ENCODE measurements at regions not wholly inside any gene's neighbourhood (a gene's known extent, or its start where the extent isn't known, plus 50 kb on each side); places are given as distances from the start of the nearest gene placed in this dataset.
"Not testable (repeated sequence)": the region's sequence is repeated elsewhere in the genome, so short reads cannot be mapped to it uniquely, and the experiment has no call there.

DNA sequence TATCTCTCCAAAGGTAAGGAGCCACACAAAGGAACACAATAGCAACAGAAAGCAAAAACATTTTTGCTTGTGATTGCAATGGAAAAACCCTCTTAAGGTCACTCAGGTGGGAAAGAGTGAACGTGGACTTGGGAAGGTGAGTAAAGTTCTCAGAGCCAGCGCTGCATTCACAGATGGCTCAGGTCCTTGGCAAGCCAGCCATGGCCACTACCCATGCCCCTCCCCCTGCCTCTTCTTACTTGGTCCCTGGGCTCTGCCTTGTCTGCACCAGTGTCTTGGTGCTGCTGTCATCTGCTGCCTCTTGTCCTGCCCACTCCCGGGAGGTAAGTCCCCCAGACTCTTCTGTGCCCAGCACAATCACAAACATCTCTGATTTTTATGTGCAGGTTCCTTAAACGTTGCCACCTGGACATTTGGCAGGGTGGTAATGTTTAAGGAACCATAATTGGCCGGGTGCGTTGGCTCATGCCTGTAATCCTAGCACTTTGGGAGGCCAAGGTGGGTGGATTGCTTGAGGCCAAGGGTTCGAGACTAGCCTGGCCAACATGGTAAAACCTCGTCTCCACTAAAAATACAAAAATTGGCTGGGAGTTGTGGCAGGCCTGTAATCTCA, 74.6 kb downstream of the FEM1C start:
- intact Hi-C loops (cut with micrococcal nuclease): no loop called here

GRCh38 chr5:115467628-115468027, 76.9 kb downstream of the FEM1C start:
- intact Hi-C loops (cut with micrococcal nuclease): no loop called here

GRCh38 chr5:115465431-115465830, 79.1 kb downstream of the FEM1C start:
- intact Hi-C loops (cut with micrococcal nuclease): no loop called here

DNA sequence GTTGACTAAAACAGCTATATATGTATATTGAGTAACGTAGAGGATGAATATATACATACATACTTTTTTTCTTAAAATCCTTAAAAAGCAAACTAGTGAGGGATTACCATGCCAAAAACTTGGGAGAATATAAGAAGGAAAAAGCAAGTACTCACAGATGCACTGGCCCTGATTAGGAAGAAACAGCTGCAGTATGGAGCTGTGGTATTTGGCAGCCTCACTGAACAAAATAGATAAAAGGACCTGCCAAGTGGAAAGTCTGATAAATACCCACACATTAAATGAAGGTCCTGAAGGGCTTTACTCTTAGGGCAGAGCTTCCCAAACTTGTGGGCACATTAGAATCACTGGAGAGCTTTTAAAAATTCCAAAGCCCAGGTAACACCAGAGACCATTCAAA, 80.6 kb downstream of the FEM1C start:
- intact Hi-C loops (cut with micrococcal nuclease): no loop called here

- intact Hi-C loops (cut with micrococcal nuclease): loop anchor here (1.0 kb wide), 1 partner anchor 82 kb away; no protein-coding TSS in a partner anchor
Measured at GRCh38 chr5:115461506-115462290, 82.9 kb downstream of the FEM1C start.

DNA sequence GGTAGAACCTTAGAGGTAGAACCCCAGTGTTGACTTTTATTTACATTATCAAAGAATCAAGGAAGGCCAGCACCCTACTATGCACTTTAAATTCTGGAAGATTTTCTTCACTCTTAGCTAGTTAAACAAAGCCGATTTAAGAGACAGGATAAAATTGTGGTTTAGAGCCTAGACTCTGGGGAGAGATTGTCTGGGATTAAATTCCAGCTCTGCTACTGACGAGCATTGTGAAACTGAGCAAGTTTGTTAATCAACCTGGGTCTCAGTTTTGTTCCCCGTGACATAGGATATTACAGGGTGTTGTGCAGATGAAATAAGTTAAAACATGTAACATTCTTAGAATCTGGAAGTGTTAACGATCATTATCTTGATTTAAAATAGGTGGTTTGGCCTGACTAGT, 83.5 kb downstream of the FEM1C start:
- intact Hi-C loops (cut with micrococcal nuclease): no loop called here

GRCh38 chr5:115460472-115460871, 84.1 kb downstream of the FEM1C start:
- intact Hi-C loops (cut with micrococcal nuclease): no loop called here

DNA sequence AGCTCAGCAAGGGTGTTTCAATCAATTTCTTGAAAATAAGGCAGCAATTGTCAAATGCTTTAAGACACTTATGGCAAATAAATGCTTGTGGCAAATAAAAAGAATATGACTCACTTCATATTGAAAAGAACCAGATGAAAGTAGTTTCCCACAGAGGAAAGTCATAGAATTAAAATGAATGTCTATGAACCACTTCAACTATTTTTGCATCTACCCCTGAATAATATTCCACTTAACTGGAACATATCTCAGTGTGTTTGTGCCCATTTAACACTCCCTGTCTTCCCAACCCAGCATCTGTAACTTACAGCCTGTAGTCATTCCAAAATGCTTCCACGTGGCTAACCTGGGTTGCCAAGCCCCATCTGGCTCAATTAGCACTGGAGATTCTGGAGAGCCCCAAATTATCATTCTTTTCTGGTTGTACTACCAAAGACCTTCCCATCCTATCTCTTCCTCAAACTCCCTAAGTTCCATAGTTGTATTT, 84.7 kb downstream of the FEM1C start:
- intact Hi-C loops (cut with micrococcal nuclease): no loop called here

GRCh38 chr5:115458416-115458815, 86.2 kb downstream of the FEM1C start:
- intact Hi-C loops (cut with micrococcal nuclease): no loop called here

DNA sequence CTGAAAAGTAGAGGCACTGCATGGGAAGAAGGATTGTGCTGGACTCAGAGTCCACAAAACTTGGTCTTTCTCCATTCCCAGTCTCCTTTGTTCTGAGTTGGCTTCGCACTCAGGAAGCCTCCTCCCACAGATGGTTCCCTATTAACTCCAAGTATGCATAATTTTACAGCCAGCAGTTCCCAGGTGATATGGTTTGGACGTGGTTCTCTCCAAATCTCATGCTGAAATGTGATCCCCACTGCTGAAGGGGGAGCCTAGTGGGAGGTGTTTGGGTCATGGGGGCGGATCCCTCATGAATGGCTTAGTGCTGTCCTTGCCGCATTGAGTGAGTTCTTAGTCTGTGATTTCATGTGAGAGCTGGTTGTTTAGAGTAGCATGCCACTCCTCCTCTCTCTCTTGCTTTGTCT, 86.6 kb downstream of the FEM1C start:
- intact Hi-C loops (cut with micrococcal nuclease): no loop called here

DNA sequence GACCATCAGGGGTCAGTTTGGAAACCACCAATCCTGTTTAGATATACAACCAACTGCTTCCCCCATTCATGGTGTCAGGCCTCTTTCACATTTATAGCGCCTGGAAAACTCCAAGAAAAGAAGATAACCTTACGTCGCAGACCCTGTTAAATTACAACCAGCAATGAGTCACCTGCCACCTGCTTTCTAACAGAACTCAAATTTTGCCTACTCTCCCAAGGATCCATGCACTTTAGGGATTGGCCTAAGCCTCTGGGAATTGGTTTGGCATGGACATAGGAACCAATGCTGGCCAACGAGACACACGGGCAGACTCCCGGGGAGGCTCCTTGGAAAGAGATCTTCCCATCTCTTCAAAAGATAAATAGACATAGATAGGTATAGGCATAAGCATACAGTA, 87.0 kb downstream of the FEM1C start:
- intact Hi-C loops (cut with micrococcal nuclease): no loop called here

GRCh38 chr5:115456539-115457040, 88.0 kb downstream of the FEM1C start:
- intact Hi-C loops (cut with micrococcal nuclease): no loop called here

GRCh38 chr5:115456056-115456455, 88.5 kb downstream of the FEM1C start:
- intact Hi-C loops (cut with micrococcal nuclease): no loop called here

- intact Hi-C loops (cut with micrococcal nuclease): no loop called here
Measured at GRCh38 chr5:115455301-115455707, 89.3 kb downstream of the FEM1C start.

DNA sequence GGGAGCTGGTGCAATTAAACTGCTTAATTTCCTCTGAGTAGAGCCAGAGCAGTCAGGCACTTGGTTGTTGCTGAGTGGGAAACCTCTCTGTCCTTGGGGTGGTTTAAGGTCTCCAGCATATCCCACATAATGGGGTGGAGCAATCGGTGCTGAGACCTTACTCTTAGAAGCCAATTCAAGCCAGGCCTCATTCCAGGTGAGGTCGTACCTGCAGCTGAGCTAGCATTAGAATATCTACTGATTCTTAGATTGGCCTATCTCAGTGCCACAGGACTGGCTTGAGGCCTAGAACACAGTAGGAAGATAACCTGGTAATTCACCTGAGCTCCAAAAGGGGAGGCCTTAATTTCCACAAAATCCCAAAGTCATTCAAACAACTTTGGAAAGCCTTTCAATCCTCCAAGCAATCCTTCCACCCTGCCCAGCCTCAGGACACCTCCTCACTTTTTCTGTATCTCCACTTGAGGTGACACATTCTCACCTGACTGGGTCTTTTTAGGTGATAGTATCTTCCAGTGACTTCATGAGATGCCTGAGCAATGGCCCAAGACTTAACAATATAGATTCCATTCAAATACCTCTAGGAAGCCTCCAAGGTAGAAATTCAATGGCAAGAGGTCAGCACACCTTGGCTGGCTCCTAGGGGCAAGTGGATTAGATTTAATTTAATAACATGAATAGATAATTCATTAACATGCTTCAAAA, 91.0 kb downstream of the FEM1C start:
- intact Hi-C loops (cut with micrococcal nuclease): no loop called here

GRCh38 chr5:115452536-115453235, 91.9 kb downstream of the FEM1C start:
- intact Hi-C loops (cut with micrococcal nuclease): no loop called here

DNA sequence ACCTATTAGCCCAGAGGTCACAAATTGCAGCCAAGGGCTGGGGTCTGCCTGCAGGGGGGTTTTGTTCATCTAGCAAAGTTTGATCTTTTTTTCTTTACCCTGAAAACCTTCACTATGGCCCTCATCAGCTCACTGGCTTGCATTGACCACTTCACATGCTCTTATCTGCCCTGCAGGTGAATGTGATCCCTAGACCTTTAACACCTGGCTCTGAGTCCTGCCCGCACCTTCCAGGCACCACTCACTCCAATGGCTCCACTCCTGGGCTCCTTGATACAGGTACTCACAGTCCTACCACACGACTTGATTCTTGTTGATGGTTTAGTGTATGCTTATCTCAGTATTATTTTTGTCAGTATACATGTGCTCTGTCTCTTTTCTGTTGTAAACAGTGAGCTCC, 92.5 kb downstream of the FEM1C start:
- intact Hi-C loops (cut with micrococcal nuclease): no loop called here

GRCh38 chr5:115450741-115451140, 93.8 kb downstream of the FEM1C start:
- intact Hi-C loops (cut with micrococcal nuclease): no loop called here

GRCh38 chr5:115448630-115449029, 95.9 kb downstream of the FEM1C start:
- intact Hi-C loops (cut with micrococcal nuclease): not testable (repeated sequence)

GRCh38 chr5:115440782-115441451, 103.7 kb downstream of the FEM1C start:
- intact Hi-C loops (cut with micrococcal nuclease): no loop called here

DNA sequence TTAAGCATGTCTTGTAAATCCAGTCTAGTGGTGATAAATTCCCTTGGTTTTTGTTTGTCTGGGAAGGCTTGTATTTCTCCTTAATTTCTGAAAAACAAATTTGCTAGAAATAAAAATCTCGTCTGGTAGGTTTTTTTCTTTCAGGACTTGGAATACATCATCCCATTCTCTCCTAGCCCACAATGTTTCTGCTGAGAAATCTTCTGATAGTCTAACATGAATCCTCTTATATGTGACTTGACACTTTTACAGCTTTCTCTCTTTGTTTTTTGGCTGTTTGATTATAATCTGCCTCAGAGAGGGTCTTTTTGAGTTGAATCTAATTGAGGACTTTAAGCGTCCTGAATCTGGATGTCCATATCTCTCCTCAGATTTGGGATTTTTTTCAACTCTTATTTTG, 104.9 kb downstream of the FEM1C start:
- intact Hi-C loops (cut with micrococcal nuclease): no loop called here

All from T-helper 1 cell treated with Interleukin-12 subunit alpha and Interleukin-12 subunit beta and Interleukin-4 antibody, amounts not matched to agents 30 ng/mL and 1 ng/mL, for 36 hours (primary cell).